K562 (cell line): ENCODE measurements at regions not wholly inside any gene's neighbourhood (a gene's known extent, or its start where the extent isn't known, plus 50 kb on each side); places are given as distances from the start of the nearest gene placed in this dataset.

Experiments
- ARID1B ChIP-seq: fragments of 450-650 bp; IDR thresholded peaks from 2 replicates; pipeline ENCODE4 v1.6.1; 2016; ENCODE audit warnings: antibody characterized with exemption, mild to moderate bottlenecking, inconsistent platforms
- ATF1 ChIP-seq, 2 experiments: fragments of 450-650 bp in 1 of 2; IDR thresholded peaks; 2 replicates each; pipeline ENCODE4 v1.6.1; 2016; ENCODE audit warnings: missing compliant biosample characterization in 1 of 2, missing genetic modification characterization in 1 of 2
- CCNT2 ChIP-seq: IDR thresholded peaks from 2 replicates; pipeline ENCODE4 v1.6.1; 2011; ENCODE audit warnings: borderline replicate concordance, low read depth, mild to moderate bottlenecking, moderate library complexity, mixed read lengths, low read length; ENCODE audit not compliant: insufficient read length; ENCODE audit errors: extremely low read depth
- CTBP1 ChIP-seq: fragments of 450-650 bp; IDR thresholded peaks from 2 replicates; pipeline ENCODE4 v1.6.1; 2016; ENCODE audit warnings: borderline replicate concordance
- DACH1 ChIP-seq: fragments of 450-650 bp; IDR thresholded peaks from 2 replicates; pipeline ENCODE4 v1.6.1; 2018; ENCODE audit not compliant: partially characterized antibody
- EP300 ChIP-seq: IDR thresholded peaks from 2 replicates; pipeline ENCODE4 v1.6.1; 2012; ENCODE audit warnings: low read length, improper control_type of control experiment
- FOSL1 ChIP-seq: fragments of 200-800 bp; sonication (Bioruptor generic); conservative IDR thresholded peaks from 2 replicates; pipeline ENCODE4 v1.6.1; 2016; ENCODE audit warnings: missing genetic modification characterization, missing compliant biosample characterization
- FOXA1 ChIP-seq: fragments of 450-650 bp; IDR thresholded peaks from 2 replicates; pipeline ENCODE4 v1.6.1; 2016; ENCODE audit warnings: mild to moderate bottlenecking, borderline replicate concordance
- HDAC2 ChIP-seq: fragments of 450-650 bp; IDR thresholded peaks from 2 replicates; pipeline ENCODE4 v1.6.1; 2016; ENCODE audit warnings: mild to moderate bottlenecking
- JUND ChIP-seq, 2 experiments: IDR thresholded peaks; 2 replicates in 1 of 2; 3 replicates in 1 of 2; pipeline ENCODE4 v1.6.1; 2011; ENCODE audit warnings: borderline replicate concordance in 2 of 2, low read depth in 2 of 2, low read length in 2 of 2, improper control_type of control experiment in 1 of 2, missing biosample characterization in 1 of 2, missing genetic modification characterization in 1 of 2, missing genetic modification reagents in 1 of 2
- KLF16 ChIP-seq: IDR thresholded peaks from 2 replicates; pipeline ENCODE4 v1.6.1; 2016; ENCODE audit warnings: antibody characterized with exemption
- MAFF ChIP-seq: IDR thresholded peaks from 2 replicates; pipeline ENCODE4 v1.6.1; 2012; ENCODE audit warnings: low read length, improper control_type of control experiment
- MEIS2 ChIP-seq: fragments of 450-650 bp; IDR thresholded peaks from 2 replicates; pipeline ENCODE4 v1.6.1; 2014; ENCODE audit warnings: mild to moderate bottlenecking; ENCODE audit not compliant: partially characterized antibody
- NCOR1 ChIP-seq: fragments of 450-650 bp; IDR thresholded peaks from 2 replicates; pipeline ENCODE4 v1.6.1; 2016; ENCODE audit warnings: mild to moderate bottlenecking, moderate library complexity
- NFE2 ChIP-seq: IDR thresholded peaks from 2 replicates; pipeline ENCODE4 v1.6.1; 2014; ENCODE audit warnings: antibody characterized with exemption, low read depth
- POLR2AphosphoS2 ChIP-seq: IDR thresholded peaks from 2 replicates; pipeline ENCODE4 v1.6.1; 2012; ENCODE audit warnings: low read length, improper control_type of control experiment
- SMARCA4 ChIP-seq: fragments of 450-650 bp; IDR thresholded peaks from 2 replicates; pipeline ENCODE4 v1.6.1; 2016
- SMARCE1 ChIP-seq: fragments of 450-650 bp; IDR thresholded peaks from 2 replicates; pipeline ENCODE4 v1.7.1; 2016; ENCODE audit warnings: mild to moderate bottlenecking
- SOX6 ChIP-seq: fragments of 450-650 bp; IDR thresholded peaks from 2 replicates; pipeline ENCODE4 v1.6.1; 2014; ENCODE audit warnings: mild to moderate bottlenecking
- SRSF7 ChIP-seq: fragments of 200-400 bp; formaldehyde crosslinking; optimal IDR thresholded peaks from 2 replicates; pipeline ENCODE3; 2017; ENCODE audit warnings: mild to moderate bottlenecking, low read depth, low read length
- TAL1 ChIP-seq: fragments of 450-650 bp; IDR thresholded peaks from 2 replicates; pipeline ENCODE4 v1.6.1; 2016; ENCODE audit warnings: mild to moderate bottlenecking
- TBL1XR1 ChIP-seq, 2 experiments: IDR thresholded peaks; 2 replicates each; pipeline ENCODE4 v1.6.1; 2012; ENCODE audit warnings: improper control_type of control experiment in 2 of 2, low read length in 2 of 2, mild to moderate bottlenecking in 1 of 2
- TF ChIP-seq, protein P1 (sequence below), 2 experiments: fragments of 450-650 bp in 1 of 2; IDR thresholded peaks; 2 replicates each; pipeline ENCODE4 v1.6.1; 2011 to 2017; ENCODE audit warnings: low read depth in 2 of 2, antibody characterized with exemption in 1 of 2, borderline replicate concordance in 1 of 2, low read length in 1 of 2, mild to moderate bottlenecking in 1 of 2, mixed read lengths in 1 of 2; ENCODE audit not compliant: control insufficient read depth in 1 of 2
- TF ChIP-seq, protein P2 (sequence below): fragments of 200-800 bp; sonication (Bioruptor generic); IDR thresholded peaks from 2 replicates; pipeline ENCODE4 v1.6.1; 2017; ENCODE audit warnings: missing genetic modification characterization, missing compliant biosample characterization
- TF ChIP-seq, protein P3 (sequence below): IDR thresholded peaks from 2 replicates; pipeline ENCODE4 v1.6.1; 2012; ENCODE audit warnings: low read depth, low read length, improper control_type of control experiment, borderline replicate concordance

DNA sequence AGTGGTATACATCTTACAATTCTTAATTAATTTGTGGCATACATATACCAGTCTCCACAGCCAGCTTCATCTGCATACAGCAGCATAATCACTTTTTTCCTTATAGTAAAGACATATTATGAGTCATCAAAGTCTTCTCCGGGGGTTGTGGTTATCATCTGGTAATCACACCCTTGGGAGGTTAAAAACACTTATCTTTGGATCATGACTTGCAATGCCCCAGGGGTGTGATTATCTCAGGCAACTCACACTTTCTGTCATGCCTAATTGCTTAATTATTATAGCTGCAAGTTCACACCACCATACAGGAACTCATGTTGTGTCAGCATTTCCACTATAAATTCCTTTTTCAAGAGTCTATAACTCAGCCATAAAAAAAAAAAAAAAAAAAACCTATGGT is 218.4 kb downstream of the ANXA1 start (continued):
- peak; percentile 55; the same call in 1 of the 2 replicates for TF ChIP-seq NCOR1
- TF ChIP-seq NFE2: peak; percentile 91
- peak; percentile 92 for TF ChIP-seq JUND (IDR thresholded peaks at IDR 0.05; ENCODE audit: borderline replicate concordance, low read depth, low read length)
- peak; percentile 87 for TF ChIP-seq JUND (tag; IDR thresholded peaks at IDR 0.05; ENCODE audit: borderline replicate concordance, low read depth, low read length)
- no peak for TF ChIP-seq FOXA1
- TF ChIP-seq TAL1: peak; percentile 43
- TF ChIP-seq SMARCA4: peak; percentile 86
- peak; percentile 28; the same call in 1 of the 2 replicates for TF ChIP-seq CTBP1
- peak; percentile 94 for TF ChIP-seq FOSL1 (tag)
- no peak for TF ChIP-seq ATF1 (CRISPR knock-in tag; IDR thresholded peaks at IDR 0.05)
- 0 out of 2 replicates have a peak, but pooled peaks have one; percentile 14 for TF ChIP-seq ATF1 (tag; IDR thresholded peaks at IDR 0.05)
- no peak for TF ChIP-seq SRSF7
- TF ChIP-seq HDAC2: 0 out of 2 replicates have a peak, but pooled peaks have one; percentile 34
- peak; percentile 65 for TF ChIP-seq DACH1
- peak; percentile 87 for TF ChIP-seq ARID1B
- TF ChIP-seq POLR2AphosphoS2: no peak
- peak; percentile 40 for TF ChIP-seq CCNT2
- peak; percentile 43 for TF ChIP-seq MEIS2
- TF ChIP-seq, protein P1, sequence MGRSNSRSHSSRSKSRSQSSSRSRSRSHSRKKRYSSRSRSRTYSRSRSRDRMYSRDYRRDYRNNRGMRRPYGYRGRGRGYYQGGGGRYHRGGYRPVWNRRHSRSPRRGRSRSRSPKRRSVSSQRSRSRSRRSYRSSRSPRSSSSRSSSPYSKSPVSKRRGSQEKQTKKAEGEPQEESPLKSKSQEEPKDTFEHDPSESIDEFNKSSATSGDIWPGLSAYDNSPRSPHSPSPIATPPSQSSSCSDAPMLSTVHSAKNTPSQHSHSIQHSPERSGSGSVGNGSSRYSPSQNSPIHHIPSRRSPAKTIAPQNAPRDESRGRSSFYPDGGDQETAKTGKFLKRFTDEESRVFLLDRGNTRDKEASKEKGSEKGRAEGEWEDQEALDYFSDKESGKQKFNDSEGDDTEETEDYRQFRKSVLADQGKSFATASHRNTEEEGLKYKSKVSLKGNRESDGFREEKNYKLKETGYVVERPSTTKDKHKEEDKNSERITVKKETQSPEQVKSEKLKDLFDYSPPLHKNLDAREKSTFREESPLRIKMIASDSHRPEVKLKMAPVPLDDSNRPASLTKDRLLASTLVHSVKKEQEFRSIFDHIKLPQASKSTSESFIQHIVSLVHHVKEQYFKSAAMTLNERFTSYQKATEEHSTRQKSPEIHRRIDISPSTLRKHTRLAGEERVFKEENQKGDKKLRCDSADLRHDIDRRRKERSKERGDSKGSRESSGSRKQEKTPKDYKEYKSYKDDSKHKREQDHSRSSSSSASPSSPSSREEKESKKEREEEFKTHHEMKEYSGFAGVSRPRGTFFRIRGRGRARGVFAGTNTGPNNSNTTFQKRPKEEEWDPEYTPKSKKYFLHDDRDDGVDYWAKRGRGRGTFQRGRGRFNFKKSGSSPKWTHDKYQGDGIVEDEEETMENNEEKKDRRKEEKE (IDR thresholded peaks at IDR 0.05; ENCODE audit: borderline replicate concordance in 1 of 2, control insufficient read depth in 1 of 2, low read depth in 2 of 2, low read length in 1 of 2): no peak
- TF ChIP-seq EP300: peak; percentile 82
- TF ChIP-seq, protein P2, sequence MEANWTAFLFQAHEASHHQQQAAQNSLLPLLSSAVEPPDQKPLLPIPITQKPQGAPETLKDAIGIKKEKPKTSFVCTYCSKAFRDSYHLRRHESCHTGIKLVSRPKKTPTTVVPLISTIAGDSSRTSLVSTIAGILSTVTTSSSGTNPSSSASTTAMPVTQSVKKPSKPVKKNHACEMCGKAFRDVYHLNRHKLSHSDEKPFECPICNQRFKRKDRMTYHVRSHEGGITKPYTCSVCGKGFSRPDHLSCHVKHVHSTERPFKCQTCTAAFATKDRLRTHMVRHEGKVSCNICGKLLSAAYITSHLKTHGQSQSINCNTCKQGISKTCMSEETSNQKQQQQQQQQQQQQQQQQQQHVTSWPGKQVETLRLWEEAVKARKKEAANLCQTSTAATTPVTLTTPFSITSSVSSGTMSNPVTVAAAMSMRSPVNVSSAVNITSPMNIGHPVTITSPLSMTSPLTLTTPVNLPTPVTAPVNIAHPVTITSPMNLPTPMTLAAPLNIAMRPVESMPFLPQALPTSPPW (CRISPR knock-in tag): peak; percentile 46; the same call in 1 of the 2 replicates
- peak; percentile 92 for TF ChIP-seq SMARCE1
- TF ChIP-seq SOX6: peak; percentile 70; the same call in 1 of the 2 replicates
- TF ChIP-seq KLF16: peak; percentile 37; the same call in 1 of the 2 replicates
- TF ChIP-seq MAFF: peak; percentile 59; the same call in 1 of the 2 replicates
- TF ChIP-seq, protein P3, sequence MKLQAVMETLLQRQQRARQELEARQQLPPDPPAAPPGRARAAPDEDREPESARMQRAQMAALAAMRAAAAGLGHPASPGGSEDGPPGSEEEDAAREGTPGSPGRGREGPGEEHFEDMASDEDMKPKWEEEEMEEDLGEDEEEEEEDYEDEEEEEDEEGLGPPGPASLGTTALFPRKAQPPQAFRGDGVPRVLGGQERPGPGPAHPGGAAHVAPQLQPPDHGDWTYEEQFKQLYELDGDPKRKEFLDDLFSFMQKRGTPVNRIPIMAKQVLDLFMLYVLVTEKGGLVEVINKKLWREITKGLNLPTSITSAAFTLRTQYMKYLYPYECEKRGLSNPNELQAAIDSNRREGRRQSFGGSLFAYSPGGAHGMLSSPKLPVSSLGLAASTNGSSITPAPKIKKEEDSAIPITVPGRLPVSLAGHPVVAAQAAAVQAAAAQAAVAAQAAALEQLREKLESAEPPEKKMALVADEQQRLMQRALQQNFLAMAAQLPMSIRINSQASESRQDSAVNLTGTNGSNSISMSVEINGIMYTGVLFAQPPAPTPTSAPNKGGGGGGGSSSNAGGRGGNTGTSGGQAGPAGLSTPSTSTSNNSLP: peak; percentile 25; the same call in 1 of the 2 replicates
- TF ChIP-seq TBL1XR1 (IDR thresholded peaks at IDR 0.05; ENCODE audit: low read length in 2 of 2): 0 out of 4 replicates have a peak, but pooled peaks of 1 of the 2 experiments have one; percentile 28
